ENCODE measurements at regions not wholly inside any gene's neighbourhood (a gene's known extent, or its start where the extent isn't known, plus 50 kb on each side); places are given as distances from the start of the nearest gene placed in this dataset.

DNA sequence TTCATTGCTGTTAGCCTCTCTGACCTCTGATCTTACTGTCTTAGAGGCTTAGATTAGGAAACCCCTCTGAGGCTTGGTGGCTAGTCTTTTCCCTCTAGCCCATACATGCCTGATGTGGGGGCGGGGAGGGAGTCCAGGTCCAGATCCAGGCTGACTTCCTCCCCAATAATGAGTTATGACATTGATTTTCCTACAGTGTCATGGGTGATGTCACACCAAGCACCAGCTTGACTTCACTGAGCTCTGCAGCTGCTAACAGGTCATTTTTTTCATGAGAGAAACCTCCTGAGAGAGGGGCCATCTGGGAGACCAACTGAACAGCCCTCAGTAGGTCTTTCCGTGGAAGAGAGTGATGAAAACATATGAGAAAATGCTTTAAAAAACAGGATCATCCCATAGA is 180.2 kb upstream of the N4BP1 start:
- no peak for TF ChIP-seq CTCF (IDR thresholded peaks at IDR 0.05; ENCODE audit: partially characterized antibody, unreplicated experiment)
- Mint-ChIP-seq H3K9me3 (ENCODE audit: unreplicated experiment) (peaks cover 12% of the 10 kb centered on the region), H3K4me1 (ENCODE audit: low read depth, unreplicated experiment) (peaks cover 18% of the 10 kb centered on the region)

DNA sequence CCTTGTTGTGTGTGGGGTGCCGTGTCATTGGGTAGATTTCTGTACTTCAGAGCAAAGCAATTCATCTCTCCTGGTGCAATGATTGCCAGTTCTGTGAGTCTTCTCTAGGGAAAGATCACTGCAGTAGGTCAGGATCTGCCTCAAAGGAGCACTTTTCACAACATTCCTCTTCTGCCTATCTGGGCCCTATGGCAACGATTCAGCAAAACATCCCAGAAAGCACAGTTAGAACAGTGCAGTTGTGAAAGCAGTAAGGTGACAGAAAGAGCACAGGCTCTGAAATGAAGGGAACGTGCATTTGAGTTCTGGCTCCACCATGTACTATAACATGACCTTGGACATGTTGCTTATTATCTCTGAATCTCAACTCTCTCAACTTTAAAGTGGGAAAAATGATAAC is 178.5 kb upstream of the N4BP1 start:
- peaks cover 12% of the 10 kb centered on the region for H3K9me3 Mint-ChIP-seq (ENCODE audit: unreplicated experiment)
- H3K27me3 Mint-ChIP-seq (ENCODE audit: unreplicated experiment) = peaks cover 6% of the 10 kb centered on the region
- H3K4me3 Mint-ChIP-seq (ENCODE audit: unreplicated experiment) = no peak overlapping the region
- no peak for DNase-seq
- H3K27ac Mint-ChIP-seq (ENCODE audit: unreplicated experiment) = no peak overlapping the region
- no peaks in the 10 kb centered on the region for H3K36me3 Mint-ChIP-seq (ENCODE audit: unreplicated experiment)
- H3K4me1 Mint-ChIP-seq (ENCODE audit: low read depth, unreplicated experiment) = peaks cover 18% of the 10 kb centered on the region
- no peak for TF ChIP-seq CTCF (IDR thresholded peaks at IDR 0.05; ENCODE audit: partially characterized antibody, unreplicated experiment)

More for the DNA sequence above, 180.2 kb upstream of the N4BP1 start:
- Mint-ChIP-seq H3K27ac (ENCODE audit: unreplicated experiment) (peak overlapping the region; percentile 90), H3K27me3 (ENCODE audit: unreplicated experiment) (peaks cover 6% of the 10 kb centered on the region), H3K4me3 (ENCODE audit: unreplicated experiment) (peak overlapping the region; percentile 68), H3K36me3 (ENCODE audit: unreplicated experiment) (peaks cover 4% of the 10 kb centered on the region)
- peak; percentile 64 for DNase-seq

DNA sequence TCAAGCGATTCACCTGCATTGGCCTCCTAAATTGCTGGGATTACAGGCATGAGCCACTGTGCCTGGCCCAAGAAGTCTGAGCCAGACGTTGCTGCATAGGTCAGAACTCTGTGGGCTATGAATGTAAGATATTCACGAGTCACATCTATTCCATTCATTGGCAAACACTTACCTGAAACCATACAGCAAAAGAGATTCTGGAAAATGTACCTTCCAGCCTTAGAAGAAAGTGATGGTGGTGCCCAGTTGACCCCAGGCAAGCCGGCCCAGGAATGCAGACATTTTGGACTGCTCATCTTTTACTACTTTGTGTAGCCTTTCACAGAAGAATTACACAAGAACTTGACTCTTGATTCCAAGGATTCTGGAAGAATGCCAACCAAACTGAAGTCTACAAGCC is 135.6 kb upstream of the N4BP1 start:
- peaks cover 22% of the 10 kb centered on the region for H3K36me3 Mint-ChIP-seq (ENCODE audit: unreplicated experiment)
- no peaks in the 10 kb centered on the region for H3K4me1 Mint-ChIP-seq (ENCODE audit: low read depth, unreplicated experiment)
- H3K9me3 Mint-ChIP-seq (ENCODE audit: unreplicated experiment) = no peaks in the 10 kb centered on the region
- no peaks in the 10 kb centered on the region for H3K27me3 Mint-ChIP-seq (ENCODE audit: unreplicated experiment)
- H3K4me3 Mint-ChIP-seq (ENCODE audit: unreplicated experiment) = no peak overlapping the region
- no peak overlapping the region for H3K27ac Mint-ChIP-seq (ENCODE audit: unreplicated experiment)
- no peak for DNase-seq
- TF ChIP-seq CTCF (IDR thresholded peaks at IDR 0.05; ENCODE audit: partially characterized antibody, unreplicated experiment) = no peak

DNA sequence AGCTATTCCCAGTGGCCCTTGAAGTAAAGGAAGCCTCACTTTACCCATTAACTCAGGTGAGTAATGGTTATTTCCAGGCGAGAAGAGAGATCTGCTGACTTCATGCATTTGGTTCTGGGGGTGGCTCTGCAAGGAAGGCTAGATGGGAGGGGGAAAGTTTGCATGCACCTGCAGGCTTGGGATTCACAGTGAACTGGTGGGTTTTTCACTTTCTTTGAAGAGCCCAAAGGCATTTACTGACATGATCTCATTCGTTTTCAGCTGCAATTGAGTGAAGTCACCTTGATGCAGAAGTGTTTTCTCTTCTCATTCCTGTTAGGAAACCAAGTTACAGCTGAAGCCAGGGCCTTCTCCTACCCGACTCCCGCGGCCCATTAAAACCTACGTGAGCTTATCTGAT is 131.0 kb upstream of the N4BP1 start:
- TF ChIP-seq CTCF (IDR thresholded peaks at IDR 0.05; ENCODE audit: partially characterized antibody, unreplicated experiment) = no peak
- Mint-ChIP-seq H3K27ac (ENCODE audit: unreplicated experiment) (no peak overlapping the region), H3K9me3 (ENCODE audit: unreplicated experiment) (no peaks in the 10 kb centered on the region), H3K27me3 (ENCODE audit: unreplicated experiment) (no peaks in the 10 kb centered on the region), H3K4me3 (ENCODE audit: unreplicated experiment) (no peak overlapping the region), H3K36me3 (ENCODE audit: unreplicated experiment) (peaks cover 22% of the 10 kb centered on the region), H3K4me1 (ENCODE audit: low read depth, unreplicated experiment) (no peaks in the 10 kb centered on the region)
- DNase-seq = no peak

- Mint-ChIP-seq H3K9me3 (ENCODE audit: unreplicated experiment) (no peaks in the 10 kb centered on the region), H3K4me3 (ENCODE audit: unreplicated experiment) (no peak overlapping the region), H3K27ac (ENCODE audit: unreplicated experiment) (no peak overlapping the region), H3K27me3 (ENCODE audit: unreplicated experiment) (peaks cover 2% of the 10 kb centered on the region), H3K36me3 (ENCODE audit: unreplicated experiment) (no peaks in the 10 kb centered on the region), H3K4me1 (ENCODE audit: low read depth, unreplicated experiment) (no peaks in the 10 kb centered on the region)
- no peak for DNase-seq
- no peak for TF ChIP-seq CTCF (IDR thresholded peaks at IDR 0.05; ENCODE audit: partially characterized antibody, unreplicated experiment)
Measured at GRCh38 chr16:48734220-48734619, 124.2 kb upstream of the N4BP1 start.

Measured in glutamatergic neuron (in vitro differentiated cells).